ENCODE measurements at regions not wholly inside any gene's neighbourhood (a gene's known extent, or its start where the extent isn't known, plus 50 kb on each side); places are given as distances from the start of the nearest gene placed in this dataset.
"Not testable (repeated sequence)": the region's sequence is repeated elsewhere in the genome, so short reads cannot be mapped to it uniquely, and the experiment has no call there.

- H3K27me3 Mint-ChIP-seq = no peaks in the 10 kb centered on the region
- peaks cover 10% of the 10 kb centered on the region for H3K9me3 Mint-ChIP-seq
- intact Hi-C loops (cut with micrococcal nuclease) = no loop called here
- ChIA-PET CTCF (interaction anchor here (0.7 kb wide), 1 partner anchor 28 kb away, joined by 4 read pairs; no protein-coding TSS in a partner anchor), POLR2A (no interaction called here)
- H3K36me3 Mint-ChIP-seq = peaks cover 2% of the 10 kb centered on the region
- no peak for DNase-seq
- no peak overlapping the region for H3K27ac Mint-ChIP-seq
- peaks cover 15% of the 10 kb centered on the region for H3K4me1 Mint-ChIP-seq (ENCODE audit: low read depth)
- H3K4me3 Mint-ChIP-seq = no peak overlapping the region
These were observed 180.9 kb upstream of the ANKRD55 start for GRCh38 chr5:56414066-56414465.

DNA sequence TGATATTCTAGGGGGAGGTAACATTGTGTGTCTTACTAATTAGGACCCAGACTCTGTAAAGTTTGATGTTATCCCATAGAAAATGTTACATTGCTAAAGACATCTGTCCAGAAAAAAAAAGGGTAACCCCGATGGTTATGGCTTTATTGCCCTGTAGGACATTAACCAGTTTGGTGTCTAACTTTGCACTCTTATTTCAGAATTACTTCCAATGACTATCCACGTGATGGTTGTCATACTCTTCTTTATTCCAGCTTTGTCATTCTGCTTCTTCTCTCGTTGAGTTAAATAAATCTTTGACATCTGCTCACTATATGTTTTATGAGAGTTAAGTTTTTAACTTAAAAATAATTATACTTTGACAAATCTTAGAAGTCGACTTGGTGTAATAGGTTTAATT lies 180.4 kb upstream of the ANKRD55 start:
- no peak for DNase-seq
- Mint-ChIP-seq H3K4me3 (no peak overlapping the region), H3K27ac (no peak overlapping the region), H3K4me1 (ENCODE audit: low read depth) (peaks cover 15% of the 10 kb centered on the region), H3K9me3 (peaks cover 5% of the 10 kb centered on the region), H3K36me3 (no peaks in the 10 kb centered on the region), H3K27me3 (no peaks in the 10 kb centered on the region)
- CTCF ChIA-PET = interaction anchor here (0.6 to 0.7 kb wide), 2 partner anchors 29 to 267 kb away, joined by 3 to 4 read pairs; no protein-coding TSS in a partner anchor
- POLR2A ChIA-PET = no interaction called here
- intact Hi-C loops (cut with micrococcal nuclease) = no loop called here

DNA sequence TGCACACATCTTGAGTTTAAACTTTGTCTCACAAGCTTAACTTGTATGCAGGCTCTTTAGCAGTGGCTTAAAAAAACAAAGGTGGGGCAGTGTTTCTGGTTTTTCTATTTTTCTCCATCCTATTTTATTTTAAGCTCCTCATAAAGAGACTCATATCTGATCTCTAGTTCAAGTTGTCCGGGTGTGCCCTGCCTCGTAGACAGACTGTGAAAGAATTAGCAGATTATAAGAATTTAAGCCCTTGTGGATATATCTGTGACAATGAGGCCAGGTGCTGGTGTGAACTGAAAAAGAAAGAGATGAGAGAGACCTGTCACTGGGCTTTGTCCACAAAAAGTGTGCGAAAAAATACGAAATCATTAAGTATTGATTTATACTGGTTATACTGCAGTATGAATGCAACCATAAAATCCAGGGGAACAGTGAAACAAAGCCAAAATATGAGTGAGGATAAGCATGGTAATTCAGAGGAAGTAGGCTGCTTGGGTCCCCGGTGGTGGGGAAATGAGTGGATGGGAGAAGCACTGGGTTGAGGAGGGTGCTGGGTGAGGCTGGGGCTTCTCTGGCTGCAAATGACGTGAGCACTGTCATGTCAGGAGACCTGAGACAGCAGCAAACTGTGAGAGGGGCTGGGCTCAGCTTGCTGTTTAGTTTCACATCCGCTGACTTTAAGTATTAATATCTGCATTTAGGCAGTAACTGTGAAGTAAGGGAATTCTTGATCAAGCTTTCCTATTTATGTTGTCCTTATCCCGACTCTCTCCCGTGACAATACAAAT lies 179.7 kb upstream of the ANKRD55 start:
- Mint-ChIP-seq H3K9me3 (no peaks in the 10 kb centered on the region), H3K27me3 (no peaks in the 10 kb centered on the region), H3K4me1 (ENCODE audit: low read depth) (peaks cover 15% of the 10 kb centered on the region), H3K27ac (no peak overlapping the region), H3K4me3 (no peak overlapping the region), H3K36me3 (no peaks in the 10 kb centered on the region)
- ChIA-PET CTCF (interaction anchor here (0.6 kb wide), 2 partner anchors 206 to 268 kb away, joined by 3 read pairs; no protein-coding TSS in a partner anchor), POLR2A (no interaction called here)
- intact Hi-C loops (cut with micrococcal nuclease) = no loop called here
- peak; percentile 30 for DNase-seq

DNA sequence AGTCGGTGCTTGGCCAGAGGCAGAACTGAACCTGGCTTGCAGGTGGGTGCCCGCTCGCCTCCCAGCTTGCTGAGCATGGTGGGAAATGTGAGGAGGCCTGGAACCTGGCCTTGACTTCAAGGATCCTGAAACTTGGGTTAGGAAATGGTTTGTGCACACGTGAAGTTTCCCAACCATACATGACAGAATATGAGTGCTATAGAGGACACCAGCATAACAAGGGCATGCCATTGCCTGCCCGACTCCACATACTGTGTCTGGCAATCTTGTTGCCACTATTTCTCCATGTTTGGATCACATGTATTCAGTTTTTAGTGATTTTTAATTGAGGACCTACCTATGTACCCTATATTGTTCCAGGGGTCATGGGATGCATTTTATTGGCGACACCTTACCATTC lies 177.6 kb upstream of the ANKRD55 start:
- no peaks in the 10 kb centered on the region for H3K27me3 Mint-ChIP-seq
- POLR2A ChIA-PET = no interaction called here
- intact Hi-C loops (cut with micrococcal nuclease) = no loop called here
- peaks cover 13% of the 10 kb centered on the region for H3K4me1 Mint-ChIP-seq (ENCODE audit: low read depth)
- H3K9me3 Mint-ChIP-seq = no peaks in the 10 kb centered on the region
- no peak overlapping the region for H3K4me3 Mint-ChIP-seq
- H3K36me3 Mint-ChIP-seq = no peaks in the 10 kb centered on the region
- CTCF ChIA-PET = no interaction called here
- no peak overlapping the region for H3K27ac Mint-ChIP-seq
- no peak for DNase-seq

DNA sequence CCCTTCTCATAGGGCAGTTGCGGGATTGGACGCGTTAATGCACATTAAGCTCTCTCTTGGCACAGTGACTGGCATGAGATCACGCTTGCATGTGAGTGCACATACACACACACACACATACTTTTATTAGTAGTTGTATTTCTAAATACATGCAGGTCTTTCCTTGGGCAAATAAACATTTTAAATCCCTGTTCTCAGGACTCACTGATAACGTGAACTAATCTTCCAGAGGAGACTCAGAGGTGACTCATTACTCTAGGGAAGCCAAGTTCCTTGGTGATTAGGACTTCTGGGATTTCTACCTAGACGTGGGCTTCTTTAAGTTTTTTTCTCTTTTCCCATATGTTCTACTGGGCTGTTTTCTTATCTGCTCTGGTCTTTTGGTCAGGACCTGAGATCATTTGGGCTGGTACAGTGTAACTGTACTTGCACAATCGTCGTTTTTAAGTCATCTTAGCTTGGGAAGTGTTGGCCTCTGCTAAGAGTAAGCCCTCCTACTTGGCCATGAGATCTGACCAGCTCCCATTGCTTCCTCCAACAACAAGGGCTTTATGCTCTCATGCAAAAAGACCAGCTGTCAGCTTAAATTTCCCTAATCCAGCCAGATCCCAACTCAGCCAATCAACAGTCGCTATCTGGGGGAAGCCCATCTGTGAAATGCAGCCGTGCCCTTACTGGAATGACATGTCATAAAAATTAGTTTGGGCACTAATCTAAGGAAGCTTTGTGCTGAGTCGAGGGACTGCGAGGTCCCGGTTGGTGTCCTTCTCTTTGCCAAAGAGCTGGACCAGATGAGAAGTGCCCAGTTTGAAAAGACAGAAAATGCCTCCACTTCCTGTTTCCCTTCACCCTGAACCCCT lies 176.4 kb upstream of the ANKRD55 start:
- peaks cover 6% of the 10 kb centered on the region for H3K4me1 Mint-ChIP-seq (ENCODE audit: low read depth)
- no peaks in the 10 kb centered on the region for H3K27me3 Mint-ChIP-seq
- H3K36me3 Mint-ChIP-seq = no peaks in the 10 kb centered on the region
- ChIA-PET CTCF (no interaction called here), POLR2A (no interaction called here)
- intact Hi-C loops (cut with micrococcal nuclease) = no loop called here
- no peaks in the 10 kb centered on the region for H3K9me3 Mint-ChIP-seq
- DNase-seq = no peak
- no peak overlapping the region for H3K4me3 Mint-ChIP-seq
- no peak overlapping the region for H3K27ac Mint-ChIP-seq

- H3K36me3 Mint-ChIP-seq = no peaks in the 10 kb centered on the region
- no peaks in the 10 kb centered on the region for H3K27me3 Mint-ChIP-seq
- H3K9me3 Mint-ChIP-seq = no peaks in the 10 kb centered on the region
- no peaks in the 10 kb centered on the region for H3K4me1 Mint-ChIP-seq (ENCODE audit: low read depth)
- DNase-seq = no peak
- ChIA-PET CTCF (no interaction called here), POLR2A (interaction anchor here (0.7 kb wide), 1 partner anchor 17 kb away, joined by 3 read pairs; no protein-coding TSS in a partner anchor)
- intact Hi-C loops (cut with micrococcal nuclease) = no loop called here
- no peak overlapping the region for H3K4me3 Mint-ChIP-seq
- no peak overlapping the region for H3K27ac Mint-ChIP-seq
These were observed 173.7 kb upstream of the ANKRD55 start for GRCh38 chr5:56406838-56407237.

- no peaks in the 10 kb centered on the region for H3K27me3 Mint-ChIP-seq
- ChIA-PET POLR2A (interaction anchor here (0.7 kb wide), 1 partner anchor 17 kb away, joined by 3 read pairs; no protein-coding TSS in a partner anchor), CTCF (no interaction called here)
- no peak overlapping the region for H3K4me3 Mint-ChIP-seq
- no peaks in the 10 kb centered on the region for H3K9me3 Mint-ChIP-seq
- intact Hi-C loops (cut with micrococcal nuclease) = no loop called here
- no peak for DNase-seq
- H3K4me1 Mint-ChIP-seq (ENCODE audit: low read depth) = no peaks in the 10 kb centered on the region
- no peaks in the 10 kb centered on the region for H3K36me3 Mint-ChIP-seq
- H3K27ac Mint-ChIP-seq = no peak overlapping the region
These were observed 173.1 kb upstream of the ANKRD55 start for GRCh38 chr5:56406221-56406620.

DNA sequence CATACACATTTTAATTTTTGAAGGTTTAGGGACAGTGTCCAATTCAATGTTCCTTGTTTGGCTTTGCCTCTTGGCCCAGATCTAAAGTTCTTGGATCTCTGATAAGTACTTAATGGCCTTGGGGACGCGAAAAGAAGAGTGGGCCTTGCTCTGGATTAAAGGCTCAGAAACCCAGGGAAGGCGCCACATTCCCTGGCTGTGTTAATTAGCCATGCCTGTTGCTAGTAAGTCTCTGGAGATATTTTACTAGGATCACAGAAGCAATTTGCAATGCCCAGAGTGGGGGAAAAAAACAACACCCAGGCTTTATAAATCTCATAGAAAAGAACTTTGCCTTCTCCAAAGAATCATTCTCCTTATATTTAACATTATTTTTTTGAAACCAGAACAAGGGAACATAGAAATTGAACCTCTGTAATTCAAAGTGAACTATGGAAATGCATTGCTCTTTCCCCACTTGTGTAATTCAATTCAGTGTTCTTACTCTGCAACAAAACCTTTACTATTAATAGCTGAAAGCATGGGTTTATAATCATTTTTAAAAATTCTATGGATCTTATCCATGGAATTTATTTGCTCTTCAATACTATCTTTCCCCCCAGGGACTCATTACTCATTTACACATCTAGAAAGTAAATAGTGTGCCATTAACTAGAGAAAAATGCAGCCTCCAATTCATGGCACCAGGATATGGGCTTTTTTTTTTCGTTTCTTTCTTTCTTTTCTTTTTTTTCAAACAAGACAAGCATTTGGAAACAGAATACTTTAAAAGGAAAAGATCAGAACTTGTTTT lies 172.2 kb upstream of the ANKRD55 start:
- ChIA-PET POLR2A (no interaction called here), CTCF (no interaction called here)

GRCh38 chr5:56402266-56403220 lies 169.4 kb upstream of the ANKRD55 start:
- POLR2A ChIA-PET = no interaction called here
- CTCF ChIA-PET = no interaction called here
- Mint-ChIP-seq H3K4me3 (no peak overlapping the region), H3K27me3 (no peaks in the 10 kb centered on the region), H3K36me3 (no peaks in the 10 kb centered on the region), H3K27ac (no peak overlapping the region), H3K4me1 (ENCODE audit: low read depth) (no peaks in the 10 kb centered on the region), H3K9me3 (no peaks in the 10 kb centered on the region)
- intact Hi-C loops (cut with micrococcal nuclease) = no loop called here
- DNase-seq = no peak

More for the DNA sequence above, 172.2 kb upstream of the ANKRD55 start:
- DNase-seq = no peak
- intact Hi-C loops (cut with micrococcal nuclease) = no loop called here
- no peaks in the 10 kb centered on the region for H3K9me3 Mint-ChIP-seq
- no peaks in the 10 kb centered on the region for H3K4me1 Mint-ChIP-seq (ENCODE audit: low read depth)
- no peaks in the 10 kb centered on the region for H3K27me3 Mint-ChIP-seq
- H3K27ac Mint-ChIP-seq = no peak overlapping the region
- no peak overlapping the region for H3K4me3 Mint-ChIP-seq
- no peaks in the 10 kb centered on the region for H3K36me3 Mint-ChIP-seq

GRCh38 chr5:56397796-56398195 lies 164.7 kb upstream of the ANKRD55 start:
- CTCF ChIA-PET; POLR2A ChIA-PET; H3K4me1 Mint-ChIP-seq (ENCODE audit: low read depth); H3K4me3 Mint-ChIP-seq; DNase-seq; H3K27ac Mint-ChIP-seq; H3K27me3 Mint-ChIP-seq; intact Hi-C loops (cut with micrococcal nuclease): not testable (repeated sequence)
- peaks cover 29% of the 10 kb centered on the region for H3K9me3 Mint-ChIP-seq
- H3K36me3 Mint-ChIP-seq = peaks cover 18% of the 10 kb centered on the region

- Mint-ChIP-seq H3K36me3 (peaks cover 18% of the 10 kb centered on the region), H3K27me3 (no peaks in the 10 kb centered on the region), H3K27ac (no peak overlapping the region), H3K4me3 (no peak overlapping the region), H3K4me1 (ENCODE audit: low read depth) (no peaks in the 10 kb centered on the region), H3K9me3 (peaks cover 32% of the 10 kb centered on the region)
- ChIA-PET POLR2A (no interaction called here), CTCF (interaction anchor here (0.7 kb wide), 1 partner anchor 218 kb away, joined by 3 read pairs; no protein-coding TSS in a partner anchor)
- intact Hi-C loops (cut with micrococcal nuclease) = no loop called here
- DNase-seq = no peak
These were observed 163.5 kb upstream of the ANKRD55 start for GRCh38 chr5:56396634-56397033.
